HCT116 (cell line): ENCODE measurements at regions not wholly inside any gene's neighbourhood (a gene's known extent, or its start where the extent isn't known, plus 50 kb on each side); places are given as distances from the start of the nearest gene placed in this dataset.

Source experiments
- ATAC-seq: fragments of 200-7000 bp; cut with Tn5 transposase; 2 replicates; pipeline ENCODE4 v1.9.1; 2020; ENCODE audit warnings: mild to moderate bottlenecking, moderate library complexity
- BruUV-seq: library from RNA; stranded (reverse); fragments of 400-500 nt; replicated peaks from 2 replicates; lab custom pipeline; 2021; lab: Mats Ljungman, UMichigan
- CTCF ChIA-PET: fragments of 300-600 bp; sonication (Branson Sonifier 250); formaldehyde crosslinking; loops from one replicate; lab custom pipeline; 2021; ENCODE audit warnings: antibody characterized with exemption; lab: Charles Lee
- POLR2A ChIA-PET: fragments of 300-600, 350-600 bp; sonication (Branson Sonifier 250); formaldehyde crosslinking; loops from one replicate; lab custom pipeline; 2021; ENCODE audit warnings: antibody characterized with exemption; lab: Charles Lee
- RAD21 ChIA-PET, 2 experiments: fragments of 300-600 bp; sonication (Branson Sonifier 250); formaldehyde crosslinking; loops; one replicate each; lab custom pipeline; 2023; ENCODE audit warnings: low total read pairs in 2 of 2; ENCODE audit not compliant: uncharacterized antibody in 2 of 2, unreplicated experiment in 2 of 2, low non-redundant PET in 1 of 2; lab: Charles Lee
- DNase-seq: peaks from one replicate; pipeline ENCODE4 v3.0.0-alpha.2; 2010; ENCODE audit warnings: low read depth, low spot score
- H2AFZ ChIP-seq: fragments of 200-600 bp; shearing (Covaris generic), sonication (generic); 2 replicates; pipeline ENCODE4 v1.6.1; 2017; ENCODE audit warnings: low read depth, mixed run types, mixed read lengths, antibody characterized with exemption, low read length; ENCODE audit not compliant: poor library complexity, severe bottlenecking
- H3K27ac ChIP-seq: 2 replicates; pipeline ENCODE4 v1.5.1; 2012; ENCODE audit warnings: low read depth, low read length
- H3K27me3 ChIP-seq: fragments of 200-600 bp; sonication (generic); 2 replicates; pipeline ENCODE4 v1.6.1; 2016; ENCODE audit warnings: mixed run types, low read length, mixed read lengths; ENCODE audit not compliant: insufficient read depth
- H3K36me3 ChIP-seq, 2 experiments: fragments of 200-500 bp in 1 of 2; fragments of 200-600 bp in 1 of 2; sonication (Bioruptor generic) in 1 of 2; sonication (generic) in 1 of 2; 2 replicates each; pipeline versions ENCODE4 v1.5.1 to v1.6.1; 2014 to 2016; ENCODE audit warnings: low read length in 2 of 2, inconsistent platforms in 1 of 2, mixed read lengths in 1 of 2, mixed run types in 1 of 2; ENCODE audit not compliant: insufficient read depth in 2 of 2, control insufficient read depth in 1 of 2
- H3K4me1 ChIP-seq, 2 experiments: fragments of 200-600 bp in 1 of 2; sonication (generic) in 1 of 2; 2 replicates each; pipeline versions ENCODE4 v1.5.1 to v1.6.1; 2012 to 2017; ENCODE audit warnings: low read length in 2 of 2, inconsistent platforms in 1 of 2, mild to moderate bottlenecking in 1 of 2, mixed read lengths in 1 of 2, mixed run types in 1 of 2, moderate library complexity in 1 of 2; ENCODE audit not compliant: insufficient read depth in 2 of 2, control insufficient read depth in 1 of 2
- H3K4me2 ChIP-seq: fragments of 200-600 bp; sonication (generic); 2 replicates; pipeline ENCODE4 v1.6.1; 2017; ENCODE audit warnings: mixed run types, low read length, mixed read lengths
- H3K4me3 ChIP-seq, 2 experiments: fragments of 200-600 bp in 1 of 2; sonication (generic) in 1 of 2; replicated peaks in 1 of 2; 2 replicates each; pipeline ENCODE4 v1.5.1; 2011 to 2016; ENCODE audit warnings: low read length in 2 of 2, control low read depth in 1 of 2, low read depth in 1 of 2, mild to moderate bottlenecking in 1 of 2, mixed read lengths in 1 of 2, mixed run types in 1 of 2
- H3K79me2 ChIP-seq: fragments of 200-600 bp; sonication (generic); 2 replicates; pipeline ENCODE4 v1.6.1; 2017; ENCODE audit warnings: mild to moderate bottlenecking, mixed run types, low read length, moderate library complexity, mixed read lengths; ENCODE audit not compliant: insufficient read depth
- H3K9ac ChIP-seq: fragments of 200-600 bp; sonication (generic); 2 replicates; pipeline ENCODE4 v1.6.1; 2016; ENCODE audit warnings: low read length, mixed read lengths
- H3K9me2 ChIP-seq: fragments of 200-600 bp; sonication (generic), shearing (Covaris generic); 2 replicates; pipeline ENCODE4 v1.6.1; 2017; ENCODE audit warnings: mixed run types, mild to moderate bottlenecking, moderate library complexity; ENCODE audit not compliant: insufficient read depth
- H3K9me3 ChIP-seq, 2 experiments: fragments of 200-500 bp in 1 of 2; fragments of 200-600 bp in 1 of 2; sonication (Bioruptor generic) in 1 of 2; sonication (generic) in 1 of 2; 2 replicates each; pipeline ENCODE4 v1.6.1; 2014 to 2017; ENCODE audit warnings: low read length in 2 of 2, mixed read lengths in 2 of 2, inconsistent platforms in 1 of 2, low read depth in 1 of 2, mild to moderate bottlenecking in 1 of 2, mixed run types in 1 of 2, moderate library complexity in 1 of 2; ENCODE audit not compliant: control insufficient read depth in 1 of 2, insufficient read depth in 1 of 2
- H4K20me1 ChIP-seq: fragments of 200-600 bp; sonication (generic), shearing (Covaris generic); 2 replicates; pipeline ENCODE4 v1.6.1; 2017; ENCODE audit warnings: mixed run types, mild to moderate bottlenecking, moderate library complexity; ENCODE audit not compliant: insufficient read depth
- CBX3 ChIP-seq: IDR thresholded peaks from 2 replicates; pipeline ENCODE4 v1.6.1; 2012; ENCODE audit warnings: low read depth
- CEBPB ChIP-seq: IDR thresholded peaks from 2 replicates; pipeline ENCODE4 v1.6.1; 2012; ENCODE audit warnings: low read depth
- EGR1 ChIP-seq: IDR thresholded peaks from 2 replicates; pipeline ENCODE4 v1.6.1; 2012; ENCODE audit warnings: low read depth
- ELF1 ChIP-seq: IDR thresholded peaks from 2 replicates; pipeline ENCODE4 v1.6.1; 2012; ENCODE audit warnings: low read depth, borderline replicate concordance
- EZH2 ChIP-seq: fragments of 200-600 bp; sonication (generic); IDR thresholded peaks from 2 replicates; pipeline ENCODE4 v1.6.1; 2017; ENCODE audit warnings: antibody characterized with exemption, mixed run types
- EZH2phosphoT487 ChIP-seq: fragments of 200-600 bp; IDR thresholded peaks from 2 replicates; pipeline ENCODE4 v1.6.1; 2018; ENCODE audit warnings: antibody characterized with exemption, borderline replicate concordance
- FOSL1 ChIP-seq: IDR thresholded peaks from 2 replicates; pipeline ENCODE4 v1.6.1; 2012; ENCODE audit warnings: low read depth
- JUND ChIP-seq: IDR thresholded peaks from 2 replicates; pipeline ENCODE4 v1.6.1; 2012
- POLR2A ChIP-seq: IDR thresholded peaks from 2 replicates; pipeline ENCODE4 v1.7.0; 2011; ENCODE audit warnings: borderline replicate concordance; ENCODE audit not compliant: insufficient read depth, insufficient read length; ENCODE audit errors: extremely low read depth
- POLR2AphosphoS5 ChIP-seq: IDR thresholded peaks from 2 replicates; pipeline ENCODE4 v1.6.1; 2011; ENCODE audit warnings: mild to moderate bottlenecking, low read depth, low read length, moderate library complexity
- RAD21 ChIP-seq: IDR thresholded peaks from 2 replicates; pipeline ENCODE4 v1.6.1; 2012; ENCODE audit warnings: low read depth, mild to moderate bottlenecking
- SP1 ChIP-seq: IDR thresholded peaks from 2 replicates; pipeline ENCODE4 v1.6.1; 2012; ENCODE audit warnings: low read depth
- SRF ChIP-seq: IDR thresholded peaks from 2 replicates; pipeline ENCODE4 v1.6.1; 2012; ENCODE audit warnings: low read depth
- YY1 ChIP-seq: IDR thresholded peaks from 2 replicates; pipeline ENCODE4 v1.6.1; 2011; ENCODE audit warnings: low read length, low read depth, moderate library complexity, mild to moderate bottlenecking; ENCODE audit not compliant: insufficient replicate concordance; ENCODE audit errors: extremely low read depth
- ZFX ChIP-seq: fragments of 450-650 bp; IDR thresholded peaks from 2 replicates; pipeline ENCODE4 v1.6.1; 2017
- ZNF274 ChIP-seq: fragments of 200-500 bp; sonication (Bioruptor generic); IDR thresholded peaks from 2 replicates; pipeline ENCODE4 v1.6.1; 2014; ENCODE audit warnings: mild to moderate bottlenecking, low read depth, low read length, inconsistent platforms
- intact Hi-C: fragments of 100-400 bp; cut with micrococcal nuclease; formaldehyde crosslinking; loops from 2 replicates; pipeline ENCODE4 v1.10.0; 2022
- TF ChIP-seq, protein P1 (sequence below): IDR thresholded peaks from 2 replicates; pipeline ENCODE4 v1.6.1; 2011; ENCODE audit warnings: mild to moderate bottlenecking, low read length, moderate library complexity; ENCODE audit not compliant: insufficient replicate concordance; ENCODE audit errors: extremely low read depth
- TF ChIP-seq, protein P2 (sequence below): IDR thresholded peaks from 2 replicates; pipeline ENCODE4 v1.6.1; 2012
- TF ChIP-seq, protein P3 (sequence below): IDR thresholded peaks from 2 replicates; pipeline ENCODE4 v1.6.1; 2012

DNA sequence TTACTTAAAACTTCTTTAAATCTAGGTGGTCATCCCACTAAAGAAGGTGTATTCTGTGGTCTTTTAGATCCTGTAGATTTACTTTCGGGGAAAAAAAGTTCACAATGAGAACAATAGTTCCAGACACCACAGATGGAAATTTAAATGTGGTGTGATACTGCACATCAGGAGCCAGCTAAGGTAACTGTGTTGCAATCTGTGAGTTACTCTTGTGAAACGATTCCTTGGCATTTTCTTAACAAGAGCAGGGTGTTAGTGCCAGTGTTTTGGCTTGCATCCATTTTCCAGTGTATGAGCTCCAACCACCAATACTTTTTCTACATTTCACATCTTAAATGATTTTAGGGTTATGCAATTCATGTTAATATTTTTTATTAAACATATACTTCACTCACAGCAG, 674.5 kb downstream of the CETN3 start:
- no peak overlapping the region for H3K4me2 ChIP-seq
- BruUV-seq = no TSS peak
- no peak overlapping the region for H3K4me3 ChIP-seq
- no peaks in the 10 kb centered on the region for H3K9me2 ChIP-seq
- ChIA-PET RAD21 (no interaction called here), CTCF (no interaction called here), POLR2A (no interaction called here)
- H3K27me3 ChIP-seq = no peaks in the 10 kb centered on the region
- H3K27ac ChIP-seq = no peak overlapping the region
- H3K4me1 ChIP-seq = no peaks in the 10 kb centered on the region
- no peaks in the 10 kb centered on the region for H3K36me3 ChIP-seq
- no peaks in the 10 kb centered on the region for H3K9me3 ChIP-seq
- H3K79me2 ChIP-seq = no peaks in the 10 kb centered on the region
- ATAC-seq (no peak), DNase-seq (no peak)
- TF ChIP-seq POLR2AphosphoS5 (no peak), EZH2phosphoT487 (no peak), POLR2A (no peak), CBX3 (no peak), ZFX (no peak), FOSL1 (no peak)
- TF ChIP-seq, protein P1, sequence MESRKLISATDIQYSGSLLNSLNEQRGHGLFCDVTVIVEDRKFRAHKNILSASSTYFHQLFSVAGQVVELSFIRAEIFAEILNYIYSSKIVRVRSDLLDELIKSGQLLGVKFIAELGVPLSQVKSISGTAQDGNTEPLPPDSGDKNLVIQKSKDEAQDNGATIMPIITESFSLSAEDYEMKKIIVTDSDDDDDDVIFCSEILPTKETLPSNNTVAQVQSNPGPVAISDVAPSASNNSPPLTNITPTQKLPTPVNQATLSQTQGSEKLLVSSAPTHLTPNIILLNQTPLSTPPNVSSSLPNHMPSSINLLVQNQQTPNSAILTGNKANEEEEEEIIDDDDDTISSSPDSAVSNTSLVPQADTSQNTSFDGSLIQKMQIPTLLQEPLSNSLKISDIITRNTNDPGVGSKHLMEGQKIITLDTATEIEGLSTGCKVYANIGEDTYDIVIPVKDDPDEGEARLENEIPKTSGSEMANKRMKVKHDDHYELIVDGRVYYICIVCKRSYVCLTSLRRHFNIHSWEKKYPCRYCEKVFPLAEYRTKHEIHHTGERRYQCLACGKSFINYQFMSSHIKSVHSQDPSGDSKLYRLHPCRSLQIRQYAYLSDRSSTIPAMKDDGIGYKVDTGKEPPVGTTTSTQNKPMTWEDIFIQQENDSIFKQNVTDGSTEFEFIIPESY = no peak
- no peak overlapping the region for H3K9ac ChIP-seq
- intact Hi-C loops = no loop called here
- H4K20me1 ChIP-seq = no peaks in the 10 kb centered on the region
- peak overlapping the region; percentile 51 for H2AFZ ChIP-seq

DNA sequence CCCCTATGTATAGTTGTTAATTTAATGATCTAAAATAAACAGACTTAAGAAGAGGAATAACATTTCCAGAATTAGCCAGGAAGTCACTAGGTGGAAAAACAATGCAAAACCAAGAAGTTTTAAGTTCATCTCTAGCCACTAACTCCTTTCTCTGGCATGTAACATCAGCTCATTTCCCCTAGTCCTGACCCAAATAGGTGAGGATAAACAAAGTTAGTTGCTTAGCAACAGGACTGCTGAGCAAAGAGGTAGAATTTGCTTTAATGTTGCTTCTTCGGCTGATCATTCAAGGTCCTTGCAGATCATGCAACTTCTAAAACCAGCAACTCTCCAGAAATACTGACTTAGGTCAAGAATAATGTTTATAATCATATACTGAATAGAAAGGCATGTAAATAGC, 675.8 kb downstream of the CETN3 start:
- H3K9ac ChIP-seq = no peak overlapping the region
- no TSS peak for BruUV-seq
- CTCF ChIA-PET = interaction anchor here (0.5 kb wide), 1 partner anchor 42 kb away, joined by 3 read pairs; no protein-coding TSS in a partner anchor
- POLR2A ChIA-PET = no interaction called here
- DNase-seq (no peak), ATAC-seq (no peak)
- H3K9me3 ChIP-seq = no peaks in the 10 kb centered on the region
- H3K36me3 ChIP-seq = no peaks in the 10 kb centered on the region
- no peaks in the 10 kb centered on the region for H3K4me1 ChIP-seq
- no peak overlapping the region for H2AFZ ChIP-seq
- RAD21 ChIA-PET = no interaction called here
- no peaks in the 10 kb centered on the region for H4K20me1 ChIP-seq
- H3K9me2 ChIP-seq = no peaks in the 10 kb centered on the region
- H3K4me2 ChIP-seq = no peak overlapping the region
- H3K27me3 ChIP-seq = no peaks in the 10 kb centered on the region
- H3K79me2 ChIP-seq = no peaks in the 10 kb centered on the region
- no peak overlapping the region for H3K27ac ChIP-seq
- intact Hi-C loops = no loop called here
- H3K4me3 ChIP-seq = no peak overlapping the region
- TF ChIP-seq, protein P2, sequence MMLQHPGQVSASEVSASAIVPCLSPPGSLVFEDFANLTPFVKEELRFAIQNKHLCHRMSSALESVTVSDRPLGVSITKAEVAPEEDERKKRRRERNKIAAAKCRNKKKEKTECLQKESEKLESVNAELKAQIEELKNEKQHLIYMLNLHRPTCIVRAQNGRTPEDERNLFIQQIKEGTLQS = no peak
- no peak for TF ChIP-seq EGR1
- no peak for TF ChIP-seq SRF
- no peak for TF ChIP-seq POLR2A
- TF ChIP-seq, protein P3, sequence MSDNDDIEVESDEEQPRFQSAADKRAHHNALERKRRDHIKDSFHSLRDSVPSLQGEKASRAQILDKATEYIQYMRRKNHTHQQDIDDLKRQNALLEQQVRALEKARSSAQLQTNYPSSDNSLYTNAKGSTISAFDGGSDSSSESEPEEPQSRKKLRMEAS = no peak
- TF ChIP-seq SP1 = no peak
- no peak for TF ChIP-seq ZNF274
- TF ChIP-seq RAD21 = no peak
- no peak for TF ChIP-seq JUND
- TF ChIP-seq EZH2 = no peak
- no peak for TF ChIP-seq ELF1
- no peak for TF ChIP-seq EZH2phosphoT487
- TF ChIP-seq, protein P1 = no peak
- no peak for TF ChIP-seq YY1
- no peak for TF ChIP-seq CEBPB
- TF ChIP-seq ZFX = no peak
